H1 (cell line): ENCODE measurements at regions not wholly inside any gene's neighbourhood (a gene's known extent, or its start where the extent isn't known, plus 50 kb on each side); places are given as distances from the start of the nearest gene placed in this dataset.
A peak's percentile ranks its signal among the peaks of the same experiment; 100 is the strongest.

Experiments
- CTCF ChIA-PET: fragments of 300-600 bp; sonication (Branson Sonifier 250); formaldehyde crosslinking; loops from one replicate; lab custom pipeline; 2021; ENCODE audit not compliant: partially characterized antibody; lab: Charles Lee
- POLR2A ChIA-PET: fragments of 300-600 bp; sonication (Branson Sonifier 250); formaldehyde crosslinking; loops from one replicate; lab custom pipeline; 2021; ENCODE audit warnings: inconsistent platforms; ENCODE audit not compliant: partially characterized antibody; lab: Charles Lee
- DNase-seq, 2 experiments: peaks; one replicate each; pipeline versions ENCODE4 v3.0.0 to v3.0.0-alpha.2; 2010 to 2022; ENCODE audit warnings: low spot score in 2 of 2, low read depth in 1 of 2, mixed read lengths in 1 of 2
- FAIRE-seq: peaks from 2 replicates; lab custom pipeline; 2011; peaks lifted over from hg19 to GRCh38; lab: Jason Lieb, UNC
- H2AFZ ChIP-seq: 2 replicates; pipeline ENCODE4 v1.8.1; 2012; ENCODE audit warnings: low read length, inconsistent platforms
- H2AK5ac ChIP-seq: 2 replicates; pipeline ENCODE4 v1.6.1; 2013; ENCODE audit warnings: low read depth, low read length
- H2BK120ac ChIP-seq: replicated peaks from 2 replicates; pipeline ENCODE3; 2013; ENCODE audit warnings: low read depth, low read length, inconsistent platforms
- H2BK12ac ChIP-seq: 2 replicates; pipeline ENCODE4 v1.6.1; 2013; ENCODE audit warnings: low read depth, low read length
- H2BK15ac ChIP-seq: 2 replicates; pipeline ENCODE4 v1.6.1; 2013; ENCODE audit warnings: low read length
- H2BK20ac ChIP-seq: 2 replicates; pipeline ENCODE4 v1.6.1; 2013; ENCODE audit warnings: low read length
- H2BK5ac ChIP-seq: 2 replicates; pipeline ENCODE4 v1.6.1; 2013; ENCODE audit warnings: low read depth, low read length
- H3K14ac ChIP-seq: 2 replicates; pipeline ENCODE4 v1.6.1; 2013; ENCODE audit warnings: inconsistent platforms; ENCODE audit not compliant: insufficient read length
- H3K18ac ChIP-seq: 2 replicates; pipeline ENCODE4 v1.6.1; 2013; ENCODE audit warnings: low read length; ENCODE audit errors: extremely low read depth
- H3K23ac ChIP-seq: 2 replicates; pipeline ENCODE4 v1.6.1; 2013; ENCODE audit warnings: inconsistent platforms; ENCODE audit not compliant: insufficient read length
- H3K23me2 ChIP-seq: 2 replicates; pipeline ENCODE4 v1.6.1; 2013; ENCODE audit warnings: low read depth, low read length
- H3K27ac ChIP-seq: 2 replicates; pipeline ENCODE4 v1.6.1; 2011; ENCODE audit warnings: low read depth, low read length, inconsistent platforms
- H3K27me3 ChIP-seq, 4 experiments: replicated peaks in 1 of 4; 1 replicate in 1 of 4; 2 replicates in 3 of 4; pipeline versions ENCODE4 v1.6.1 to v1.8.1; 2011 to 2013; ENCODE audit warnings: low read length in 3 of 4, mild to moderate bottlenecking in 3 of 4, inconsistent platforms in 2 of 4, mixed read lengths in 2 of 4, moderate library complexity in 1 of 4; ENCODE audit not compliant: control insufficient read depth in 3 of 4, insufficient read depth in 3 of 4; ENCODE audit errors: extremely low read depth in 1 of 4
- H3K36me3 ChIP-seq, 4 experiments: 2 replicates each; pipeline versions ENCODE4 v1.6.1 to v1.8.1; 2011 to 2013; ENCODE audit warnings: mild to moderate bottlenecking in 4 of 4, low read length in 3 of 4, moderate library complexity in 2 of 4, control low read depth in 1 of 4, inconsistent platforms in 1 of 4; ENCODE audit not compliant: insufficient read depth in 4 of 4, control insufficient read depth in 2 of 4
- H3K4ac ChIP-seq: replicated peaks from 2 replicates; pipeline ENCODE3; 2013; ENCODE audit warnings: low read length, low read depth, mixed read lengths, inconsistent platforms; ENCODE audit not compliant: insufficient read length
- H3K4me1 ChIP-seq, 4 experiments: replicated peaks in 1 of 4; 1 replicate in 1 of 4; 2 replicates in 3 of 4; pipeline versions ENCODE4 v1.6.1 to v1.8.1; 2011 to 2013; ENCODE audit warnings: low read length in 3 of 4, inconsistent platforms in 2 of 4, mixed read lengths in 1 of 4; ENCODE audit not compliant: insufficient read depth in 4 of 4, control insufficient read depth in 3 of 4
- H3K4me2 ChIP-seq, 2 experiments: 2 replicates each; pipeline versions ENCODE4 v1.6.1 to v1.8.1; 2011 to 2013; ENCODE audit warnings: low read depth in 2 of 2, low read length in 2 of 2, control low read depth in 1 of 2, inconsistent platforms in 1 of 2, mild to moderate bottlenecking in 1 of 2; ENCODE audit not compliant: insufficient read depth in 1 of 2
- H3K4me3 ChIP-seq, 4 experiments: fragments of 200-600, 300-600 bp in 1 of 4; sonication (generic), shearing (Covaris generic), sonication (Bioruptor Twin) in 1 of 4; 2 replicates each; pipeline versions ENCODE4 v1.5.1 to v1.8.1; 2011 to 2016; ENCODE audit warnings: low read length in 4 of 4, low read depth in 3 of 4, control low read depth in 2 of 4, inconsistent platforms in 2 of 4, mild to moderate bottlenecking in 2 of 4, mixed read lengths in 1 of 4, moderate library complexity in 1 of 4; ENCODE audit not compliant: insufficient read depth in 2 of 4; ENCODE audit errors: extremely low read depth in 1 of 4
- H3K56ac ChIP-seq: replicated peaks from 2 replicates; pipeline ENCODE3; 2013; ENCODE audit warnings: low read depth, mild to moderate bottlenecking, mixed read lengths, low read length, inconsistent platforms; ENCODE audit not compliant: insufficient read length
- H3K79me1 ChIP-seq: 2 replicates; pipeline ENCODE4 v1.6.1; 2013; ENCODE audit warnings: low read depth, low read length, control low read depth
- H3K79me2 ChIP-seq, 2 experiments: 2 replicates each; pipeline versions ENCODE4 v1.6.1 to v1.8.1; 2012 to 2013; ENCODE audit warnings: low read length in 2 of 2, mild to moderate bottlenecking in 2 of 2, inconsistent platforms in 1 of 2; ENCODE audit not compliant: insufficient read depth in 2 of 2, control insufficient read depth in 1 of 2
- H3K9ac ChIP-seq, 4 experiments: replicated peaks in 1 of 4; 1 replicate in 1 of 4; 2 replicates in 3 of 4; pipeline versions ENCODE4 v1.6.1 to v1.8.1; 2011 to 2013; ENCODE audit warnings: low read depth in 3 of 4, low read length in 3 of 4, control low read depth in 2 of 4, mild to moderate bottlenecking in 2 of 4, moderate library complexity in 2 of 4, inconsistent platforms in 1 of 4; ENCODE audit errors: extremely low read depth in 1 of 4
- H3K9me3 ChIP-seq, 2 experiments: 2 replicates each; pipeline versions ENCODE4 v1.6.1 to v1.8.1; 2012 to 2013; ENCODE audit warnings: mild to moderate bottlenecking in 2 of 2, moderate library complexity in 2 of 2, control low read depth in 1 of 2, inconsistent platforms in 1 of 2, low read depth in 1 of 2, low read length in 1 of 2, mixed read lengths in 1 of 2; ENCODE audit not compliant: insufficient read depth in 2 of 2
- H4K20me1 ChIP-seq, 2 experiments: replicated peaks in 1 of 2; 2 replicates each; pipeline versions ENCODE3 to v1.8.1; 2011 to 2013; ENCODE audit warnings: inconsistent platforms in 2 of 2, low read length in 2 of 2, mild to moderate bottlenecking in 1 of 2; ENCODE audit not compliant: insufficient read depth in 2 of 2, control insufficient read depth in 1 of 2
- H4K5ac ChIP-seq: 2 replicates; pipeline ENCODE4 v1.6.1; 2013; ENCODE audit warnings: low read length, low read depth, mixed read lengths, inconsistent platforms; ENCODE audit not compliant: insufficient read length
- H4K8ac ChIP-seq: 2 replicates; pipeline ENCODE4 v1.8.0; 2013; ENCODE audit warnings: mild to moderate bottlenecking, moderate library complexity, low read length, inconsistent platforms; ENCODE audit not compliant: insufficient read depth; ENCODE audit errors: extremely low read depth
- H4K91ac ChIP-seq: replicated peaks from 2 replicates; pipeline ENCODE3; 2013; ENCODE audit warnings: low read length, mixed read lengths, inconsistent platforms; ENCODE audit not compliant: insufficient read length
- BCL11A ChIP-seq, 2 experiments: IDR thresholded peaks; one replicate each; pipeline ENCODE4 v1.6.1; 2011; ENCODE audit warnings: low read depth in 2 of 2, low read length in 2 of 2, mild to moderate bottlenecking in 2 of 2
- SP4 ChIP-seq: IDR thresholded peaks from 2 replicates; pipeline ENCODE4 v1.6.1; 2012; ENCODE audit warnings: low read length, inconsistent platforms
- TCF12 ChIP-seq: IDR thresholded peaks from 2 replicates; pipeline ENCODE4 v1.6.1; 2011; ENCODE audit warnings: low read depth, mild to moderate bottlenecking, low read length
- WGBS, 2 experiments: shearing (Covaris generic) in 1 of 2; methylation state at CpG; one replicate each; pipeline versions ENCODE4 v1.1.6 to v1.1.7; 2013 to 2015; ENCODE audit warnings: low lambda C conversion rate in 2 of 2, mixed read lengths in 2 of 2, inconsistent platforms in 1 of 2, low coverage in 1 of 2, missing lambda C conversion rate in 1 of 2; ENCODE audit not compliant: insufficient replicate concordance in 2 of 2, insufficient coverage in 1 of 2, insufficient read length in 1 of 2; ENCODE audit errors: extremely low coverage in 1 of 2, missing lambda C conversion rate in 1 of 2; 5-methylcytosine and 5-hydroxymethylcytosine counted together

DNA sequence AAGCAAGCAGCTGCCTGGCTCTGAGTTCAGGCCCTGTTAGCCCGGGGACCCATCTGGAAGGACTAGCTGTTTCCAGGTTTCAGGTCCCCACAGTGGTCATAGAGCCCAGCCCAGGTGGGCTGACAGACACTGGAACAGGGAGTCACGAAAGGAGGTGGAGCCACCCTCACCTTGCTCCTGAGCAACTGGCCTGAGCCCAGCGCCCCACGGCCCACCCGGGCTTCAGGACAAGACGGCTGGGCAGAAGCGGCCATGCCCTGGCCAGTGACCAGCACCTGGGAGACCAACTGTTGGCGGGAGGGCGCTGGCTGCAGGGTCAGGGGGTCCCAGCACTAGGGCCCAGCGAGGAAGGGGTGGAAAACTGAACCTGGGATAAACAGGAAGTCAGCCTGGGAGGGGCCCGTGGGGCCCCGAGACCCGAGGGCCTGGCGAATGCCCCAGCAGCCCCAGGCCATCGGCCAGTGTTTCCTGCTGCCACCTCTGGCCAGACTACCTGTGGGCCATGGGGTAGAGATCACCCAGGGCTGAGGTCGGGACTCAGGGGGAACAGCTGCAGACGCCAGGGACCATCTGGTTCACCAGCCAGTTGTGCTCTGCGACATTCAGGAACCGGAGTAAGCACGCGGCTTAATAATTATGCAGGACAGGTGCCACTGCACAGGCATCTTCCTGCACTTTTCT, 282.1 kb upstream of the PPP2R2D start:
- Histone ChIP-seq H2AK5ac (no peak overlapping the region), H3K14ac (no peak overlapping the region)
- DNase-seq = peak in 1 of 2 experiments; percentile 42
- TF ChIP-seq BCL11A (IDR thresholded peaks at IDR 0.05; ENCODE audit: low read depth in 2 of 2, low read length in 2 of 2) (no peak), TCF12 (no peak), SP4 (no peak)

More for the DNA sequence above, 282.1 kb upstream of the PPP2R2D start:
- no peak overlapping the region; the same call in 1 of the 2 replicates for H2BK5ac ChIP-seq
- 0 out of 2 replicates have a peak overlapping the region, but pooled peaks have one; percentile 62 for H2AFZ ChIP-seq
- no peak overlapping the region for H3K4me3 ChIP-seq
- H3K27ac ChIP-seq = no peak overlapping the region
- H3K9ac ChIP-seq = no peak overlapping the region
- FAIRE-seq = no peak
- no peaks in the 10 kb centered on the region; a peak in 2 of 7 replicates for H3K4me1 ChIP-seq
- no peak overlapping the region for H2BK12ac ChIP-seq
- H2BK20ac ChIP-seq = no peak overlapping the region
- no peak overlapping the region for H3K4me2 ChIP-seq
- no peaks in the 10 kb centered on the region for H3K36me3 ChIP-seq
- no peaks in the 10 kb centered on the region for H3K79me2 ChIP-seq
- H4K20me1 ChIP-seq = no peaks in the 10 kb centered on the region
- no peak overlapping the region for H3K18ac ChIP-seq
- H3K23me2 ChIP-seq = 0 out of 2 replicates have a peak, but pooled peaks cover 4% of the 10 kb centered on the region
- H3K4ac ChIP-seq = no peak overlapping the region
- ChIA-PET CTCF (no interaction called here), POLR2A (no interaction called here)
- H4K91ac ChIP-seq = no peak overlapping the region
- no peaks in the 10 kb centered on the region for H3K79me1 ChIP-seq
- H2BK120ac ChIP-seq = no peak overlapping the region
- H3K23ac ChIP-seq = no peak overlapping the region
- H3K9me3 ChIP-seq = no peaks in the 10 kb centered on the region; a peak in 1 of 4 replicates
- 92% methylated on average over 21 of the region's 21 CpGs; no CpG with 5 or more reads in 1 of the 2 experiments for WGBS, 2 experiments
- H4K5ac ChIP-seq = no peak overlapping the region
- no peak overlapping the region for H2BK15ac ChIP-seq
- no peak overlapping the region for H3K56ac ChIP-seq
- no peaks in the 10 kb centered on the region for H3K27me3 ChIP-seq
- H4K8ac ChIP-seq = no peak overlapping the region
